HCT116 (cell line): ENCODE measurements at regions not wholly inside any gene's neighbourhood (a gene's known extent, or its start where the extent isn't known, plus 50 kb on each side); places are given as distances from the start of the nearest gene placed in this dataset.

ENCODE experiments used
- ATAC-seq: fragments of 200-7000 bp; cut with Tn5 transposase; 2 replicates; pipeline ENCODE4 v1.9.1; 2020; ENCODE audit warnings: mild to moderate bottlenecking, moderate library complexity
- BruUV-seq: library from RNA; stranded (reverse); fragments of 400-500 nt; replicated peaks from 2 replicates; lab custom pipeline; 2021; lab: Mats Ljungman, UMichigan
- CTCF ChIA-PET: fragments of 300-600 bp; sonication (Branson Sonifier 250); formaldehyde crosslinking; loops from one replicate; lab custom pipeline; 2021; ENCODE audit warnings: antibody characterized with exemption; lab: Charles Lee
- POLR2A ChIA-PET: fragments of 300-600, 350-600 bp; sonication (Branson Sonifier 250); formaldehyde crosslinking; loops from one replicate; lab custom pipeline; 2021; ENCODE audit warnings: antibody characterized with exemption; lab: Charles Lee
- RAD21 ChIA-PET, 2 experiments: fragments of 300-600 bp; sonication (Branson Sonifier 250); formaldehyde crosslinking; loops; one replicate each; lab custom pipeline; 2023; ENCODE audit warnings: low total read pairs in 2 of 2; ENCODE audit not compliant: uncharacterized antibody in 2 of 2, unreplicated experiment in 2 of 2, low non-redundant PET in 1 of 2; lab: Charles Lee
- DNase-seq: peaks from one replicate; pipeline ENCODE4 v3.0.0-alpha.2; 2010; ENCODE audit warnings: low read depth, low spot score
- H2AFZ ChIP-seq: fragments of 200-600 bp; shearing (Covaris generic), sonication (generic); 2 replicates; pipeline ENCODE4 v1.6.1; 2017; ENCODE audit warnings: low read depth, mixed run types, mixed read lengths, antibody characterized with exemption, low read length; ENCODE audit not compliant: poor library complexity, severe bottlenecking
- H3K27ac ChIP-seq: 2 replicates; pipeline ENCODE4 v1.5.1; 2012; ENCODE audit warnings: low read depth, low read length
- H3K27me3 ChIP-seq: fragments of 200-600 bp; sonication (generic); 2 replicates; pipeline ENCODE4 v1.6.1; 2016; ENCODE audit warnings: mixed run types, low read length, mixed read lengths; ENCODE audit not compliant: insufficient read depth
- H3K36me3 ChIP-seq, 2 experiments: fragments of 200-500 bp in 1 of 2; fragments of 200-600 bp in 1 of 2; sonication (Bioruptor generic) in 1 of 2; sonication (generic) in 1 of 2; 2 replicates each; pipeline versions ENCODE4 v1.5.1 to v1.6.1; 2014 to 2016; ENCODE audit warnings: low read length in 2 of 2, inconsistent platforms in 1 of 2, mixed read lengths in 1 of 2, mixed run types in 1 of 2; ENCODE audit not compliant: insufficient read depth in 2 of 2, control insufficient read depth in 1 of 2
- H3K4me1 ChIP-seq, 2 experiments: fragments of 200-600 bp in 1 of 2; sonication (generic) in 1 of 2; 2 replicates each; pipeline versions ENCODE4 v1.5.1 to v1.6.1; 2012 to 2017; ENCODE audit warnings: low read length in 2 of 2, inconsistent platforms in 1 of 2, mild to moderate bottlenecking in 1 of 2, mixed read lengths in 1 of 2, mixed run types in 1 of 2, moderate library complexity in 1 of 2; ENCODE audit not compliant: insufficient read depth in 2 of 2, control insufficient read depth in 1 of 2
- H3K4me2 ChIP-seq: fragments of 200-600 bp; sonication (generic); 2 replicates; pipeline ENCODE4 v1.6.1; 2017; ENCODE audit warnings: mixed run types, low read length, mixed read lengths
- H3K4me3 ChIP-seq, 2 experiments: fragments of 200-600 bp in 1 of 2; sonication (generic) in 1 of 2; replicated peaks in 1 of 2; 2 replicates each; pipeline ENCODE4 v1.5.1; 2011 to 2016; ENCODE audit warnings: low read length in 2 of 2, control low read depth in 1 of 2, low read depth in 1 of 2, mild to moderate bottlenecking in 1 of 2, mixed read lengths in 1 of 2, mixed run types in 1 of 2
- H3K79me2 ChIP-seq: fragments of 200-600 bp; sonication (generic); 2 replicates; pipeline ENCODE4 v1.6.1; 2017; ENCODE audit warnings: mild to moderate bottlenecking, mixed run types, low read length, moderate library complexity, mixed read lengths; ENCODE audit not compliant: insufficient read depth
- H3K9ac ChIP-seq: fragments of 200-600 bp; sonication (generic); 2 replicates; pipeline ENCODE4 v1.6.1; 2016; ENCODE audit warnings: low read length, mixed read lengths
- H3K9me2 ChIP-seq: fragments of 200-600 bp; sonication (generic), shearing (Covaris generic); 2 replicates; pipeline ENCODE4 v1.6.1; 2017; ENCODE audit warnings: mixed run types, mild to moderate bottlenecking, moderate library complexity; ENCODE audit not compliant: insufficient read depth
- H3K9me3 ChIP-seq, 2 experiments: fragments of 200-500 bp in 1 of 2; fragments of 200-600 bp in 1 of 2; sonication (Bioruptor generic) in 1 of 2; sonication (generic) in 1 of 2; 2 replicates each; pipeline ENCODE4 v1.6.1; 2014 to 2017; ENCODE audit warnings: low read length in 2 of 2, mixed read lengths in 2 of 2, inconsistent platforms in 1 of 2, low read depth in 1 of 2, mild to moderate bottlenecking in 1 of 2, mixed run types in 1 of 2, moderate library complexity in 1 of 2; ENCODE audit not compliant: control insufficient read depth in 1 of 2, insufficient read depth in 1 of 2
- H4K20me1 ChIP-seq: fragments of 200-600 bp; sonication (generic), shearing (Covaris generic); 2 replicates; pipeline ENCODE4 v1.6.1; 2017; ENCODE audit warnings: mixed run types, mild to moderate bottlenecking, moderate library complexity; ENCODE audit not compliant: insufficient read depth
- ATF3 ChIP-seq: IDR thresholded peaks from 2 replicates; pipeline ENCODE4 v1.6.1; 2012
- CBX3 ChIP-seq: IDR thresholded peaks from 2 replicates; pipeline ENCODE4 v1.6.1; 2012; ENCODE audit warnings: low read depth
- CEBPB ChIP-seq: IDR thresholded peaks from 2 replicates; pipeline ENCODE4 v1.6.1; 2012; ENCODE audit warnings: low read depth
- EGR1 ChIP-seq: IDR thresholded peaks from 2 replicates; pipeline ENCODE4 v1.6.1; 2012; ENCODE audit warnings: low read depth
- ELF1 ChIP-seq: IDR thresholded peaks from 2 replicates; pipeline ENCODE4 v1.6.1; 2012; ENCODE audit warnings: low read depth, borderline replicate concordance
- EZH2 ChIP-seq: fragments of 200-600 bp; sonication (generic); IDR thresholded peaks from 2 replicates; pipeline ENCODE4 v1.6.1; 2017; ENCODE audit warnings: antibody characterized with exemption, mixed run types
- EZH2phosphoT487 ChIP-seq: fragments of 200-600 bp; IDR thresholded peaks from 2 replicates; pipeline ENCODE4 v1.6.1; 2018; ENCODE audit warnings: antibody characterized with exemption, borderline replicate concordance
- FOSL1 ChIP-seq: IDR thresholded peaks from 2 replicates; pipeline ENCODE4 v1.6.1; 2012; ENCODE audit warnings: low read depth
- MAX ChIP-seq: IDR thresholded peaks from 2 replicates; pipeline ENCODE4 v1.6.1; 2012
- POLR2A ChIP-seq: IDR thresholded peaks from 2 replicates; pipeline ENCODE4 v1.7.0; 2011; ENCODE audit warnings: borderline replicate concordance; ENCODE audit not compliant: insufficient read depth, insufficient read length; ENCODE audit errors: extremely low read depth
- POLR2AphosphoS5 ChIP-seq: IDR thresholded peaks from 2 replicates; pipeline ENCODE4 v1.6.1; 2011; ENCODE audit warnings: mild to moderate bottlenecking, low read depth, low read length, moderate library complexity
- RAD21 ChIP-seq: IDR thresholded peaks from 2 replicates; pipeline ENCODE4 v1.6.1; 2012; ENCODE audit warnings: low read depth, mild to moderate bottlenecking
- REST ChIP-seq: IDR thresholded peaks from 2 replicates; pipeline ENCODE4 v1.6.1; 2012; ENCODE audit warnings: low read depth
- SIN3A ChIP-seq: IDR thresholded peaks from 2 replicates; pipeline ENCODE4 v1.6.1; 2012; ENCODE audit warnings: low read depth
- SRF ChIP-seq: IDR thresholded peaks from 2 replicates; pipeline ENCODE4 v1.6.1; 2012; ENCODE audit warnings: low read depth
- TCF7L2 ChIP-seq: IDR thresholded peaks from 2 replicates; pipeline ENCODE4 v1.7.0; 2011; ENCODE audit warnings: borderline replicate concordance, inconsistent platforms; ENCODE audit not compliant: insufficient read depth, insufficient read length; ENCODE audit errors: extremely low read depth
- YY1 ChIP-seq: IDR thresholded peaks from 2 replicates; pipeline ENCODE4 v1.6.1; 2011; ENCODE audit warnings: low read length, low read depth, moderate library complexity, mild to moderate bottlenecking; ENCODE audit not compliant: insufficient replicate concordance; ENCODE audit errors: extremely low read depth
- ZBTB33 ChIP-seq: IDR thresholded peaks from 2 replicates; pipeline ENCODE4 v1.6.1; 2011; ENCODE audit warnings: mild to moderate bottlenecking, low read length, moderate library complexity; ENCODE audit not compliant: insufficient replicate concordance; ENCODE audit errors: extremely low read depth
- ZFX ChIP-seq: fragments of 450-650 bp; IDR thresholded peaks from 2 replicates; pipeline ENCODE4 v1.6.1; 2017
- ZNF274 ChIP-seq: fragments of 200-500 bp; sonication (Bioruptor generic); IDR thresholded peaks from 2 replicates; pipeline ENCODE4 v1.6.1; 2014; ENCODE audit warnings: mild to moderate bottlenecking, low read depth, low read length, inconsistent platforms
- intact Hi-C: fragments of 100-400 bp; cut with micrococcal nuclease; formaldehyde crosslinking; loops from 2 replicates; pipeline ENCODE4 v1.10.0; 2022

GRCh38 chr14:38047195-38047902, 160.4 kb upstream of the SSTR1 start:
- POLR2A ChIA-PET = no interaction called here
- no peaks in the 10 kb centered on the region for H3K27me3 ChIP-seq
- ATAC-seq (no peak), DNase-seq (no peak)
- H3K4me3 ChIP-seq = no peak overlapping the region
- no TSS peak for BruUV-seq
- RAD21 ChIA-PET = no interaction called here
- H4K20me1 ChIP-seq = no peaks in the 10 kb centered on the region
- no peaks in the 10 kb centered on the region for H3K36me3 ChIP-seq
- no peak overlapping the region for H3K4me2 ChIP-seq
- H3K9me3 ChIP-seq = no peaks in the 10 kb centered on the region
- intact Hi-C loops = no loop called here
- no peak overlapping the region for H3K27ac ChIP-seq
- H3K79me2 ChIP-seq = no peaks in the 10 kb centered on the region
- H3K4me1 ChIP-seq = peaks cover 0 to 6% of the 10 kb centered on the region in 2 experiments; a peak in 3 of 4 replicates
- no peak overlapping the region for H2AFZ ChIP-seq
- no peak overlapping the region for H3K9ac ChIP-seq
- no peaks in the 10 kb centered on the region for H3K9me2 ChIP-seq
- CTCF ChIA-PET = no interaction called here
- TF ChIP-seq FOSL1 = no peak
- TF ChIP-seq SRF = no peak
- no peak for TF ChIP-seq EZH2phosphoT487
- TF ChIP-seq EZH2 = no peak
- TF ChIP-seq TCF7L2 = no peak
- TF ChIP-seq CBX3 = no peak
- TF ChIP-seq ELF1 = no peak
- no peak for TF ChIP-seq MAX
- no peak for TF ChIP-seq ATF3
- no peak for TF ChIP-seq SIN3A
- TF ChIP-seq YY1 = no peak
- no peak for TF ChIP-seq REST
- no peak for TF ChIP-seq EGR1
- no peak for TF ChIP-seq POLR2AphosphoS5
- TF ChIP-seq CEBPB = no peak
- no peak for TF ChIP-seq ZNF274
- no peak for TF ChIP-seq POLR2A
- no peak for TF ChIP-seq ZBTB33
- TF ChIP-seq RAD21 = no peak
- no peak for TF ChIP-seq ZFX
